ENCODE measurements at regions not wholly inside any gene's neighbourhood (a gene's known extent, or its start where the extent isn't known, plus 50 kb on each side); places are given as distances from the start of the nearest gene placed in this dataset.

GRCh38 chr1:209398313-209398991 is 185.1 kb upstream of the CAMK1G start:
- 45 to 56% methylated on average over 3 to 5 of the region's 5 CpGs for WGBS, 2 donors (ENCODE audit: low coverage in 1 of 2)
- Histone ChIP-seq H3K27ac (no peak overlapping the region), H3K36me3 (no peaks in the 10 kb centered on the region), H3K9me3 (no peaks in the 10 kb centered on the region), H3K4me3 (no peak overlapping the region), H3K4me1 (peaks cover 0 to 14% (median 0%) of the 10 kb centered on the region in 4 donors), H3K27me3 (no peaks in the 10 kb centered on the region)
- TF ChIP-seq POLR2AphosphoS5 (IDR thresholded peaks at IDR 0.05) (peak in 1 of 3 donors; percentile 9), EP300 (IDR thresholded peaks at IDR 0.05; ENCODE audit: low read depth) (no peak)
- in situ Hi-C loops (cut with MboI; ENCODE audit: low pct_ligation_motif_present in 1 of 4, low pct_unique_long_range_greater_than_20kb in 1 of 4, low sequenced_read_pairs in 3 of 4) (no loop called here), intact Hi-C loops (cut with DNase I; ENCODE audit: low total_unique reads) (no loop called here)
- peak; percentile 10 for DNase-seq

- Histone ChIP-seq H3K27me3 (no peaks in the 10 kb centered on the region), H3K4me3 (no peak overlapping the region), H3K9me3 (no peaks in the 10 kb centered on the region), H3K36me3 (no peaks in the 10 kb centered on the region), H3K4me1 (peaks cover 0 to 14% (median 0%) of the 10 kb centered on the region in 4 donors), H3K27ac (no peak overlapping the region)
- TF ChIP-seq POLR2A (IDR thresholded peaks at IDR 0.05) (no peak), EP300 (IDR thresholded peaks at IDR 0.05; ENCODE audit: low read depth) (no peak), POLR2AphosphoS5 (IDR thresholded peaks at IDR 0.05) (no peak), CTCF (IDR thresholded peaks at IDR 0.05) (no peak)
- in situ Hi-C loops (cut with MboI; ENCODE audit: low pct_ligation_motif_present in 1 of 4, low pct_unique_long_range_greater_than_20kb in 1 of 4, low sequenced_read_pairs in 3 of 4) = no loop called here
- intact Hi-C loops (cut with DNase I; ENCODE audit: low total_unique reads) = no loop called here
- WGBS, 2 donors (ENCODE audit: low coverage in 1 of 2) = 78 to 85% methylated on average over 1 of the region's 1 CpG
- no peak for DNase-seq
These were observed 183.7 kb upstream of the CAMK1G start for GRCh38 chr1:209399800-209400199.

- H3K4me1 ChIP-seq = peaks cover 0 to 14% (median 0%) of the 10 kb centered on the region in 4 donors
- WGBS, 2 donors (ENCODE audit: low coverage in 1 of 2) = 58 to 71% methylated on average over 2 to 7 of the region's 7 CpGs
These were observed 182.9 kb upstream of the CAMK1G start for GRCh38 chr1:209400351-209401220.

GRCh38 chr1:209402697-209403096 is 180.8 kb upstream of the CAMK1G start:
- in situ Hi-C loops (cut with MboI; ENCODE audit: low pct_ligation_motif_present in 1 of 4, low pct_unique_long_range_greater_than_20kb in 1 of 4, low sequenced_read_pairs in 3 of 4) = no loop called here
- Histone ChIP-seq H3K27me3 (no peaks in the 10 kb centered on the region), H3K9me3 (no peaks in the 10 kb centered on the region), H3K36me3 (no peaks in the 10 kb centered on the region), H3K4me3 (no peak overlapping the region), H3K4me1 (peaks cover 0 to 12% (median 0%) of the 10 kb centered on the region in 4 donors), H3K27ac (no peak overlapping the region)
- TF ChIP-seq EP300 (IDR thresholded peaks at IDR 0.05; ENCODE audit: low read depth) = no peak
- no peak for TF ChIP-seq POLR2A (IDR thresholded peaks at IDR 0.05)
- 48 to 63% methylated on average over 2 of the region's 2 CpGs for WGBS, 2 donors (ENCODE audit: low coverage in 1 of 2)
- intact Hi-C loops (cut with DNase I; ENCODE audit: low total_unique reads) = no loop called here
- no peak for DNase-seq

More at GRCh38 chr1:209400351-209401220, 182.9 kb upstream of the CAMK1G start:
- DNase-seq = no peak
- in situ Hi-C loops (cut with MboI; ENCODE audit: low pct_ligation_motif_present in 1 of 4, low pct_unique_long_range_greater_than_20kb in 1 of 4, low sequenced_read_pairs in 3 of 4) (no loop called here), intact Hi-C loops (cut with DNase I; ENCODE audit: low total_unique reads) (no loop called here)
- TF ChIP-seq POLR2A (IDR thresholded peaks at IDR 0.05) (no peak), POLR2AphosphoS5 (IDR thresholded peaks at IDR 0.05) (no peak), EP300 (IDR thresholded peaks at IDR 0.05; ENCODE audit: low read depth) (no peak), CTCF (IDR thresholded peaks at IDR 0.05) (no peak)
- H3K9me3 ChIP-seq = no peaks in the 10 kb centered on the region
- H3K36me3 ChIP-seq = no peaks in the 10 kb centered on the region
- no peak overlapping the region for H3K27ac ChIP-seq
- no peaks in the 10 kb centered on the region for H3K27me3 ChIP-seq
- no peak overlapping the region for H3K4me3 ChIP-seq

- Histone ChIP-seq H3K9me3 (no peaks in the 10 kb centered on the region), H3K36me3 (no peaks in the 10 kb centered on the region), H3K4me3 (no peak overlapping the region), H3K27me3 (no peaks in the 10 kb centered on the region), H3K4me1 (peaks cover 0 to under 1% (median 0%) of the 10 kb centered on the region in 4 donors), H3K27ac (no peak overlapping the region)
- intact Hi-C loops (cut with DNase I; ENCODE audit: low total_unique reads) = no loop called here
- no peak for DNase-seq
- in situ Hi-C loops (cut with MboI; ENCODE audit: low pct_ligation_motif_present in 1 of 4, low pct_unique_long_range_greater_than_20kb in 1 of 4, low sequenced_read_pairs in 3 of 4) = no loop called here
- TF ChIP-seq EP300 (IDR thresholded peaks at IDR 0.05; ENCODE audit: low read depth) (no peak), POLR2AphosphoS5 (IDR thresholded peaks at IDR 0.05) (no peak), CTCF (IDR thresholded peaks at IDR 0.05) (no peak), POLR2A (IDR thresholded peaks at IDR 0.05) (no peak)
- WGBS, 2 donors (ENCODE audit: low coverage in 1 of 2) = 82 to 100% methylated on average over 2 to 7 of the region's 7 CpGs
These were observed 179.6 kb upstream of the CAMK1G start for GRCh38 chr1:209403921-209404320.
